Fibroblast of pulmonary artery (primary cell): ENCODE measurements at regions not wholly inside any gene's neighbourhood (a gene's known extent, or its start where the extent isn't known, plus 50 kb on each side); places are given as distances from the start of the nearest gene placed in this dataset.

Experiments used
- DNase-seq: peaks from one replicate; pipeline ENCODE4 v3.0.0-alpha.2; 2010; ENCODE audit warnings: low read depth
- H3K4me3 ChIP-seq: replicated peaks from 2 replicates; pipeline ENCODE4 v1.5.1; 2011; ENCODE audit warnings: low read depth, mild to moderate bottlenecking, control low read depth, low read length, moderate library complexity
- CTCF ChIP-seq: IDR thresholded peaks from 2 replicates; pipeline ENCODE4 v1.5.1; 2011; ENCODE audit warnings: mild to moderate bottlenecking, control low read depth, low read length, inconsistent platforms; ENCODE audit errors: missing control alignments

GRCh38 chr16:86700046-86700945 lies 121.9 kb downstream of the FOXL1 start:
- TF ChIP-seq CTCF: no peak
- H3K4me3 ChIP-seq: no peak overlapping the region
- no peak for DNase-seq

GRCh38 chr16:86701286-86701975 lies 123.1 kb downstream of the FOXL1 start:
- H3K4me3 ChIP-seq: no peak overlapping the region
- no peak for TF ChIP-seq CTCF
- no peak for DNase-seq

- H3K4me3 ChIP-seq: no peak overlapping the region
- DNase-seq: no peak
- TF ChIP-seq CTCF: no peak
These were observed 124.7 kb downstream of the FOXL1 start for GRCh38 chr16:86702824-86703588.

GRCh38 chr16:86704516-86704915 lies 126.2 kb downstream of the FOXL1 start:
- no peak for TF ChIP-seq CTCF
- no peak overlapping the region for H3K4me3 ChIP-seq

GRCh38 chr16:86706726-86707125 lies 128.4 kb downstream of the FOXL1 start:
- no peak for TF ChIP-seq CTCF
- no peak for DNase-seq

More at GRCh38 chr16:86704516-86704915, 126.2 kb downstream of the FOXL1 start:
- DNase-seq: no peak

GRCh38 chr16:86707171-86707570 lies 128.8 kb downstream of the FOXL1 start:
- H3K4me3 ChIP-seq: no peak overlapping the region
- peak; percentile 10 for DNase-seq
- no peak for TF ChIP-seq CTCF

More at GRCh38 chr16:86706726-86707125, 128.4 kb downstream of the FOXL1 start:
- no peak overlapping the region for H3K4me3 ChIP-seq
